A549 (cell line): ENCODE measurements at regions not wholly inside any gene's neighbourhood (a gene's known extent, or its start where the extent isn't known, plus 50 kb on each side); places are given as distances from the start of the nearest gene placed in this dataset.

ENCODE experiments used
- ATAC-seq, 2 experiments: fragments of 200-7000 bp in 1 of 2; fragments of >200 bp in 1 of 2; cut with Nextera tagmentation in 1 of 2; cut with Tn5 transposase in 1 of 2; 3 replicates each; pipeline versions ENCODE4 v1.8.0 to v1.9.1; 2018 to 2020; ENCODE audit warnings: mild to moderate bottlenecking in 1 of 2, moderate library complexity in 1 of 2
- CTCF ChIA-PET: fragments of 300-600 bp; sonication (Branson Sonifier 250); formaldehyde crosslinking; extraction: SDS; loops from one replicate; lab custom pipeline; 2021; ENCODE audit warnings: antibody characterized with exemption, inconsistent platforms; lab: Yijun Ruan, JAX
- POLR2A ChIA-PET: fragments of 350-600 bp; formaldehyde crosslinking; extraction: SDS; loops from one replicate; lab custom pipeline; 2021; ENCODE audit warnings: antibody characterized with exemption, inconsistent platforms; lab: Yijun Ruan, JAX
- DNase-seq, 2 experiments: peaks; one replicate each; pipeline versions ENCODE4 v3.0.0 to v3.0.0-alpha.2; 2011 to 2016; ENCODE audit warnings: low read depth in 1 of 2, low spot score in 1 of 2
- FAIRE-seq: peaks from 2 replicates; lab custom pipeline; 2011; peaks lifted over from hg19 to GRCh38; lab: Jason Lieb, UNC
- H3K27ac ChIP-seq, 2 experiments: fragments of >200 bp; sonication (Bioruptor Twin); formaldehyde crosslinking; 3 replicates each; pipeline ENCODE4 v1.5.1; 2016 to 2017
- H3K4me1 ChIP-seq: fragments of >200 bp; sonication (Bioruptor Twin); formaldehyde crosslinking; 3 replicates; pipeline ENCODE4 v1.6.1; 2016
- H3K4me2 ChIP-seq: fragments of >200 bp; sonication (Bioruptor Twin); formaldehyde crosslinking; 3 replicates; pipeline ENCODE4 v1.6.1; 2016
- H3K4me3 ChIP-seq: fragments of >200 bp; sonication (Bioruptor Twin); formaldehyde crosslinking; 3 replicates; pipeline ENCODE4 v1.5.1; 2016
- H3K9me3 ChIP-seq: fragments of >200 bp; sonication (Bioruptor Twin); formaldehyde crosslinking; 3 replicates; pipeline ENCODE4 v1.6.1; 2016
- BHLHE40 ChIP-seq: IDR thresholded peaks from 2 replicates; pipeline ENCODE4 v1.6.1; 2012; ENCODE audit warnings: low read depth, low read length, inconsistent platforms
- CBX8 ChIP-seq: fragments of 200-600 bp; sonication (generic); IDR thresholded peaks from 2 replicates; pipeline ENCODE4 v1.6.1; 2016
- E2F6 ChIP-seq: IDR thresholded peaks from 2 replicates; pipeline ENCODE4 v1.6.1; 2012; ENCODE audit warnings: low read depth, borderline replicate concordance
- EHF ChIP-seq: fragments of 250-450 bp; sonication (Bioruptor Pico); IDR thresholded peaks from 2 replicates; pipeline ENCODE4 v1.5.0; 2020; ENCODE audit warnings: mild to moderate bottlenecking
- EHMT2 ChIP-seq: fragments of 200-600 bp; sonication (generic); IDR thresholded peaks from 2 replicates; pipeline ENCODE4 v1.6.1; 2016; ENCODE audit warnings: antibody characterized with exemption, low read depth, mild to moderate bottlenecking, moderate library complexity
- FOXS1 ChIP-seq: fragments of 250-450 bp; sonication (Bioruptor Pico); IDR thresholded peaks from 2 replicates; pipeline ENCODE4 v1.5.0; 2020; ENCODE audit warnings: mild to moderate bottlenecking, moderate library complexity
- GATA3 ChIP-seq: IDR thresholded peaks from 2 replicates; pipeline ENCODE4 v1.6.1; 2012; ENCODE audit warnings: borderline replicate concordance
- HEYL ChIP-seq: fragments of 250-450 bp; sonication (Bioruptor Pico); IDR thresholded peaks from 2 replicates; pipeline ENCODE4 v1.8.0; 2021; ENCODE audit warnings: mild to moderate bottlenecking, moderate library complexity
- HOXA7 ChIP-seq: fragments of 250-450 bp; sonication (Bioruptor Pico); IDR thresholded peaks from 2 replicates; pipeline ENCODE4 v1.5.0; 2020; ENCODE audit warnings: mild to moderate bottlenecking, moderate library complexity
- JUN ChIP-seq, 2 experiments: fragments of >200 bp; sonication (Bioruptor Twin); formaldehyde crosslinking; IDR thresholded peaks; 2 replicates in 1 of 2; 3 replicates in 1 of 2; pipeline ENCODE4 v1.6.1; 2016 to 2017
- JUNB ChIP-seq: fragments of >200 bp; sonication (Bioruptor Twin); formaldehyde crosslinking; IDR thresholded peaks from 2 replicates; pipeline ENCODE4 v1.6.1; 2016
- KDM5A ChIP-seq: fragments of 200-600 bp; sonication (generic); IDR thresholded peaks from 2 replicates; pipeline ENCODE4 v1.6.1; 2016; ENCODE audit warnings: antibody characterized with exemption, mild to moderate bottlenecking
- MAX ChIP-seq: IDR thresholded peaks from 2 replicates; pipeline ENCODE4 v1.6.1; 2012
- PHF8 ChIP-seq: fragments of 200-600 bp; sonication (generic); IDR thresholded peaks from 2 replicates; pipeline ENCODE4 v1.6.1; 2016; ENCODE audit warnings: low read depth, mild to moderate bottlenecking, antibody characterized with exemption, moderate library complexity, borderline replicate concordance
- POLR2A ChIP-seq: IDR thresholded peaks from 2 replicates; pipeline ENCODE4 v1.6.1; 2012; ENCODE audit warnings: mild to moderate bottlenecking, low read length
- RARB ChIP-seq: fragments of 250-450 bp; sonication (Bioruptor Pico); IDR thresholded peaks from 2 replicates; pipeline ENCODE4 v1.8.0; 2021; ENCODE audit warnings: mild to moderate bottlenecking, moderate library complexity
- RCOR1 ChIP-seq: fragments of 150-350 bp; IDR thresholded peaks from 2 replicates; pipeline ENCODE4 v1.6.1; 2014; ENCODE audit warnings: antibody characterized with exemption, low read length, low read depth
- SMC3 ChIP-seq: fragments of >200 bp; sonication (Bioruptor Twin); formaldehyde crosslinking; IDR thresholded peaks from 3 replicates; pipeline ENCODE4 v1.6.1; 2018; ENCODE audit warnings: inconsistent platforms
- TFCP2L1 ChIP-seq: fragments of 250-450 bp; sonication (Bioruptor Pico); IDR thresholded peaks from 2 replicates; pipeline ENCODE4 v1.5.0; 2021; ENCODE audit warnings: mild to moderate bottlenecking
- TP53 ChIP-seq: fragments of 250-450 bp; sonication (Bioruptor Pico); IDR thresholded peaks from 2 replicates; pipeline ENCODE4 v1.5.0; 2021; ENCODE audit warnings: mild to moderate bottlenecking, moderate library complexity
- USF2 ChIP-seq: fragments of 450-650 bp; IDR thresholded peaks from 2 replicates; pipeline ENCODE4 v1.6.1; 2014; ENCODE audit warnings: antibody characterized with exemption
- ZNF302 ChIP-seq: fragments of 250-450 bp; sonication (Bioruptor Pico); IDR thresholded peaks from 2 replicates; pipeline ENCODE4 v1.9.0; 2021; ENCODE audit warnings: inconsistent platforms, mild to moderate bottlenecking, moderate library complexity
- ZSCAN20 ChIP-seq: fragments of 250-450 bp; sonication (Bioruptor Pico); IDR thresholded peaks from 2 replicates; pipeline ENCODE4 v1.8.0; 2022; ENCODE audit warnings: mild to moderate bottlenecking, moderate library complexity
- WGBS: methylation state at CpG from one replicate; pipeline ENCODE4 v1.1.6; 2017; ENCODE audit errors: missing lambda C conversion rate; 5-methylcytosine and 5-hydroxymethylcytosine counted together

GRCh38 chr4:13711233-13711785, 83.8 kb upstream of the BOD1L1 start:
- ATAC-seq (no peak), DNase-seq (no peak), FAIRE-seq (no peak)
- peaks cover 3% of the 10 kb centered on the region; the same call in 1 of the 3 replicates for H3K4me1 ChIP-seq
- POLR2A ChIA-PET = no interaction called here
- 74% methylated on average over 5 of the region's 5 CpGs for WGBS
- H3K27ac ChIP-seq = 0 out of 6 replicates have a peak overlapping the region, but pooled peaks of 1 of the 2 experiments have one; percentile 47
- peaks cover 3% of the 10 kb centered on the region; the same call in 1 of the 3 replicates for H3K9me3 ChIP-seq
- no peak overlapping the region for H3K4me3 ChIP-seq
- CTCF ChIA-PET = no interaction called here
- H3K4me2 ChIP-seq = no peak overlapping the region
- TF ChIP-seq PHF8 = no peak

- Histone ChIP-seq H3K4me3 (no peak overlapping the region), H3K4me1 (no peaks in the 10 kb centered on the region), H3K27ac (no peak overlapping the region), H3K9me3 (no peaks in the 10 kb centered on the region), H3K4me2 (no peak overlapping the region)
- no peak for FAIRE-seq
- TF ChIP-seq MAX = no peak
- TF ChIP-seq RCOR1 = no peak
- TF ChIP-seq JUN (IDR thresholded peaks at IDR 0.05) = no peak
- no peak for TF ChIP-seq PHF8
- TF ChIP-seq EHMT2 = no peak
- TF ChIP-seq GATA3 = no peak
- no peak for TF ChIP-seq POLR2A
- TF ChIP-seq HOXA7 = no peak
- TF ChIP-seq TP53 (CRISPR knock-in tag) = no peak
- TF ChIP-seq BHLHE40 = no peak
- TF ChIP-seq HEYL (CRISPR knock-in tag) = no peak
- no peak for TF ChIP-seq E2F6
- no peak for DNase-seq
- WGBS = 53% methylated on average over 2 of the region's 2 CpGs
- ChIA-PET POLR2A (no interaction called here), CTCF (no interaction called here)
- ATAC-seq = no peak
These were observed 94.4 kb upstream of the BOD1L1 start for GRCh38 chr4:13721894-13722293.

- H3K27ac ChIP-seq = no peak overlapping the region
- ATAC-seq (no peak), FAIRE-seq (no peak), DNase-seq (no peak)
- CTCF ChIA-PET = no interaction called here
- H3K4me3 ChIP-seq = no peak overlapping the region
- H3K4me2 ChIP-seq = no peak overlapping the region
- H3K4me1 ChIP-seq = no peaks in the 10 kb centered on the region
- WGBS = 86% methylated on average over 1 of the region's 1 CpG
- H3K9me3 ChIP-seq = no peaks in the 10 kb centered on the region
- TF ChIP-seq ZSCAN20 (CRISPR knock-in tag) = no peak
- TF ChIP-seq KDM5A = no peak
- no peak for TF ChIP-seq PHF8
- no peak for TF ChIP-seq EHF (CRISPR knock-in tag)
- no peak for TF ChIP-seq CBX8
- no peak for TF ChIP-seq RCOR1
- TF ChIP-seq USF2 = no peak
- TF ChIP-seq SMC3 = no peak
- TF ChIP-seq JUNB = no peak
- no peak for TF ChIP-seq ZNF302 (CRISPR knock-in tag)
- TF ChIP-seq FOXS1 (CRISPR knock-in tag) = no peak
- no peak for TF ChIP-seq RARB (CRISPR knock-in tag)
- no peak for TF ChIP-seq TFCP2L1 (CRISPR knock-in tag)
- POLR2A ChIA-PET = no interaction called here
These were observed 95.1 kb upstream of the BOD1L1 start for GRCh38 chr4:13722649-13723048.
